ENCODE measurements at regions not wholly inside any gene's neighbourhood (a gene's known extent, or its start where the extent isn't known, plus 50 kb on each side); places are given as distances from the start of the nearest gene placed in this dataset.

DNA sequence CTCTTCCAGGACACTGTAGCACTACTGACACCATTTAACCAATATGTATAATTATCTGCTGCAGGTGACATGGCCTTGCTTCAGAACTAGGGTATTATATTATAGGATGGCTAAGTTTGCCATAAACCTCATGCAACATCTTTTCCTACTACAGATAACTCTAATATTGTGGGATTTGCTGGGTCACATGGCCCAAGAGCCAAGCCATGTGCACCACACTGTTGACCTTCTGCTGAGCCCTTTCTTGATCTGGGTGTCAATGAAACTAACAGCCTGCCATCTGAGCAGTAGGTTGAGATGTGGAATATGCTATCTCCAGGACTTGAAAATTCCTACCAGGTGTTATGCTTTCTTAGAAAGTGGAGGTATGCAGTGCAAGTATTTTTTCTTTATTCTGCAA lies 2291.1 kb downstream of the MRPL39 start:
- H3K36me3 ChIP-seq (ENCODE audit: control insufficient read depth in 2 of 2, extremely low read depth in 1 of 2, insufficient read depth in 2 of 2, low read length in 2 of 2), result no peaks in the 10 kb centered on the region
- FAIRE-seq (no peak), DNase-seq (ENCODE audit: low read depth, low spot score) (no peak)
- no TSS peak for BruUV-seq (replicated peaks)
- ChIA-PET CTCF (no interaction called here), POLR2A (no interaction called here)
- H3K4me3 ChIP-seq (replicated peaks in 1 of 3; ENCODE audit: insufficient read depth in 1 of 3, low read depth in 1 of 3, low read length in 3 of 3), result no peak overlapping the region
- H2AFZ ChIP-seq (ENCODE audit: low read depth, low read length), result no peak overlapping the region
- no peaks in the 10 kb centered on the region for H3K9me1 ChIP-seq (replicated peaks; ENCODE audit: control insufficient read depth, extremely low read depth, insufficient read depth, low read length)
- dilution Hi-C loops (cut with MboI; ENCODE audit: extremely low pct_ligation_motif_present, low sequenced_read_pairs) (no loop called here), intact Hi-C loops (cut with micrococcal nuclease) (no loop called here)
- H3K27ac ChIP-seq (ENCODE audit: insufficient read depth, low read depth, low read length), result no peak overlapping the region
- H3K79me2 ChIP-seq (ENCODE audit: control insufficient read depth, insufficient read depth, low read length), result no peaks in the 10 kb centered on the region
- H3K4me1 ChIP-seq (ENCODE audit: control insufficient read depth, extremely low read depth, insufficient read depth, low read length), result no peaks in the 10 kb centered on the region
- H4K20me1 ChIP-seq (replicated peaks; ENCODE audit: control insufficient read depth, extremely low read depth, insufficient read depth, low read length), result no peaks in the 10 kb centered on the region
- H3K9ac ChIP-seq (replicated peaks; ENCODE audit: extremely low read depth, insufficient read depth, low read length), result no peak overlapping the region
- H3K4me2 ChIP-seq (ENCODE audit: insufficient read depth, low read length), result no peak overlapping the region
- H3K27me3 ChIP-seq (ENCODE audit: control insufficient read depth in 2 of 2, insufficient read depth in 2 of 2, low read length in 2 of 2), result no peaks in the 10 kb centered on the region
- no peaks in the 10 kb centered on the region for H3K9me3 ChIP-seq (replicated peaks; ENCODE audit: control insufficient read depth, insufficient read depth, low read length)
- TF ChIP-seq MYC (IDR thresholded peaks at IDR 0.05; ENCODE audit: low read depth, low read length), result no peak
- TF ChIP-seq, protein P1, sequence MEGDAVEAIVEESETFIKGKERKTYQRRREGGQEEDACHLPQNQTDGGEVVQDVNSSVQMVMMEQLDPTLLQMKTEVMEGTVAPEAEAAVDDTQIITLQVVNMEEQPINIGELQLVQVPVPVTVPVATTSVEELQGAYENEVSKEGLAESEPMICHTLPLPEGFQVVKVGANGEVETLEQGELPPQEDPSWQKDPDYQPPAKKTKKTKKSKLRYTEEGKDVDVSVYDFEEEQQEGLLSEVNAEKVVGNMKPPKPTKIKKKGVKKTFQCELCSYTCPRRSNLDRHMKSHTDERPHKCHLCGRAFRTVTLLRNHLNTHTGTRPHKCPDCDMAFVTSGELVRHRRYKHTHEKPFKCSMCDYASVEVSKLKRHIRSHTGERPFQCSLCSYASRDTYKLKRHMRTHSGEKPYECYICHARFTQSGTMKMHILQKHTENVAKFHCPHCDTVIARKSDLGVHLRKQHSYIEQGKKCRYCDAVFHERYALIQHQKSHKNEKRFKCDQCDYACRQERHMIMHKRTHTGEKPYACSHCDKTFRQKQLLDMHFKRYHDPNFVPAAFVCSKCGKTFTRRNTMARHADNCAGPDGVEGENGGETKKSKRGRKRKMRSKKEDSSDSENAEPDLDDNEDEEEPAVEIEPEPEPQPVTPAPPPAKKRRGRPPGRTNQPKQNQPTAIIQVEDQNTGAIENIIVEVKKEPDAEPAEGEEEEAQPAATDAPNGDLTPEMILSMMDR (IDR thresholded peaks at IDR 0.05; ENCODE audit: extremely low read depth in 1 of 2, insufficient read depth in 1 of 2, low read depth in 1 of 2, low read length in 2 of 2), result no peak

DNA sequence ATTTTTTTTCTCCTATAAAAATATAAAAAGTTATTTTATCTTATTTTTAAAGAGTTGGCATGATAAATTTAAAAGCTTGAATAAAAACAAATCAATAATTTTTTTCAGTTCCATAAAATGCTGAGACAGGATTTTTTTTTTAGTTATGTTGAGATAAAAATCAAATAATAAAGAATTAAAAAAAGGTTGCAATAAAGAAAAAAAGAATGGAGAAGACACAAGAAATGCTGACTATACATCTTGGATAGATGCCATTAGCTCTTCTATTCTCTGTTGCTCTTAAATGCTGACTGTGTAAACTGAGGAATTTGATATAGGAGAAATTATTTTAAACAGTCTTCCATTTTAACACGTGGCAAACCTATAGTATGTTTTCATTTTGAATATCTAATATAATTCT lies 2298.5 kb downstream of the MRPL39 start:
- no peak overlapping the region for H3K27ac ChIP-seq (ENCODE audit: insufficient read depth, low read depth, low read length)
- DNase-seq (ENCODE audit: low read depth, low spot score) (no peak), FAIRE-seq (no peak)
- intact Hi-C loops (cut with micrococcal nuclease) (no loop called here), dilution Hi-C loops (cut with MboI; ENCODE audit: extremely low pct_ligation_motif_present, low sequenced_read_pairs) (no loop called here)
- ChIA-PET POLR2A (no interaction called here), CTCF (no interaction called here)
- no peaks in the 10 kb centered on the region for H3K79me2 ChIP-seq (ENCODE audit: control insufficient read depth, insufficient read depth, low read length)
- BruUV-seq (replicated peaks), result no TSS peak
- H3K9me1 ChIP-seq (replicated peaks; ENCODE audit: control insufficient read depth, extremely low read depth, insufficient read depth, low read length), result no peaks in the 10 kb centered on the region
- no peaks in the 10 kb centered on the region for H4K20me1 ChIP-seq (replicated peaks; ENCODE audit: control insufficient read depth, extremely low read depth, insufficient read depth, low read length)
- H2AFZ ChIP-seq (ENCODE audit: low read depth, low read length), result no peak overlapping the region
- H3K36me3 ChIP-seq (ENCODE audit: control insufficient read depth in 2 of 2, extremely low read depth in 1 of 2, insufficient read depth in 2 of 2, low read length in 2 of 2), result no peaks in the 10 kb centered on the region
- no peak overlapping the region for H3K9ac ChIP-seq (replicated peaks; ENCODE audit: extremely low read depth, insufficient read depth, low read length)
- TF ChIP-seq GATA2 (IDR thresholded peaks at IDR 0.05; ENCODE audit: insufficient read depth, insufficient read length, low read depth, low read length) (no peak), EZH2 (IDR thresholded peaks at IDR 0.05; ENCODE audit: borderline replicate concordance, low read depth, low read length, severe bottlenecking) (no peak), POLR2AphosphoS5 (IDR thresholded peaks at IDR 0.05; ENCODE audit: insufficient read depth, low read depth, low read length) (no peak), FOS (IDR thresholded peaks at IDR 0.05; ENCODE audit: borderline replicate concordance, insufficient read depth, low read length) (no peak), JUN (IDR thresholded peaks at IDR 0.05; ENCODE audit: borderline replicate concordance, insufficient read depth, insufficient read length, low read depth) (no peak), POLR2A (IDR thresholded peaks at IDR 0.05; ENCODE audit: low read depth, low read length) (no peak)
- TF ChIP-seq, protein P1 (IDR thresholded peaks at IDR 0.05; ENCODE audit: extremely low read depth in 1 of 2, insufficient read depth in 1 of 2, low read depth in 1 of 2, low read length in 2 of 2), result no peak
- TF ChIP-seq, protein P2, sequence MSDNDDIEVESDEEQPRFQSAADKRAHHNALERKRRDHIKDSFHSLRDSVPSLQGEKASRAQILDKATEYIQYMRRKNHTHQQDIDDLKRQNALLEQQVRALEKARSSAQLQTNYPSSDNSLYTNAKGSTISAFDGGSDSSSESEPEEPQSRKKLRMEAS (IDR thresholded peaks at IDR 0.05; ENCODE audit: insufficient read depth, insufficient read length), result no peak
- H3K9me3 ChIP-seq (replicated peaks; ENCODE audit: control insufficient read depth, insufficient read depth, low read length), result no peaks in the 10 kb centered on the region
- no peak overlapping the region for H3K4me2 ChIP-seq (ENCODE audit: insufficient read depth, low read length)
- no peaks in the 10 kb centered on the region for H3K27me3 ChIP-seq (ENCODE audit: control insufficient read depth in 2 of 2, insufficient read depth in 2 of 2, low read length in 2 of 2)
- H3K4me3 ChIP-seq (replicated peaks in 1 of 3; ENCODE audit: insufficient read depth in 1 of 3, low read depth in 1 of 3, low read length in 3 of 3), result no peak overlapping the region
- H3K4me1 ChIP-seq (ENCODE audit: control insufficient read depth, extremely low read depth, insufficient read depth, low read length), result no peaks in the 10 kb centered on the region

Data from endothelial cell of umbilical vein (primary cell).